ENCODE measurements at regions not wholly inside any gene's neighbourhood (a gene's known extent, or its start where the extent isn't known, plus 50 kb on each side); places are given as distances from the start of the nearest gene placed in this dataset.

DNA sequence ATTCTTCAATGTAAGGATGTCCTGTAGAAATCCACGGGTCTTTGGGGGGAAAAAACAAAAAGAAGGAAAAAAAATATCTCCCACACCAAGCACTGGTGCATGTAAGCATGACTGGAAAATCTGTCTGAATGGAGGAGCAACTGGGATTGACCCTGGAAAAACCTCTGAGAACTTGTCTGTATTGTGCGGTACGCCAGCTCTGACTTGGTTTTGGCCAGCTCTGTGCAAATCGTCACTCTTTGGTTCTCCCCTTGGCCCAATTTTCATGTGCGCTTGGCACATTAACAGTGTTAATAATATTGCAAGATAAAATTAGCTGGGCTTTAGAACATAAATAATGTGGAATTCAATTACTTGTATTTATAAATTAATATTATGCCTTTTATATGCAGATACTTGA lies 231.2 kb upstream of the HAND2 start:
- TF ChIP-seq CTCF (IDR thresholded peaks at IDR 0.05) = no peak
- no peak for TF ChIP-seq POLR2A (IDR thresholded peaks at IDR 0.05)

All from body of pancreas (tissue), 4 donors.